Prostate gland (tissue), 2 donors: ENCODE measurements at regions not wholly inside any gene's neighbourhood (a gene's known extent, or its start where the extent isn't known, plus 50 kb on each side); places are given as distances from the start of the nearest gene placed in this dataset.

Source experiments
- DNase-seq: peaks from one replicate; pipeline ENCODE4 v3.0.0-alpha.2; 2019; ENCODE audit warnings: low spot score
- H3K27ac ChIP-seq, 2 donors: fragments of 200-600 bp; sonication (generic); 2 replicates each; pipeline ENCODE4 v1.5.1; 2017 to 2019
- H3K27me3 ChIP-seq: fragments of 200-600 bp; sonication (generic); replicated peaks from 2 replicates; pipeline ENCODE4 v1.5.1; 2019; ENCODE audit not compliant: insufficient read depth
- H3K36me3 ChIP-seq, 2 donors: fragments of 200-600 bp; sonication (generic); 1 replicate in 1 of 2; 2 replicates in 1 of 2; pipeline versions ENCODE4 v1.5.1 to v1.8.1; 2017 to 2019
- H3K4me1 ChIP-seq: fragments of 200-600 bp; sonication (generic); replicated peaks from 2 replicates; pipeline ENCODE4 v1.5.1; 2019
- H3K4me3 ChIP-seq, 2 donors: fragments of 200-600 bp; sonication (generic); 2 replicates each; pipeline ENCODE4 v1.5.1; 2017 to 2019
- H3K9me3 ChIP-seq: fragments of 200-600 bp; sonication (generic); 2 replicates; pipeline ENCODE4 v1.5.1; 2017
- POLR2A ChIP-seq: fragments of 450-650 bp; IDR thresholded peaks from one replicate; pipeline ENCODE4 v1.6.1; 2016; ENCODE audit warnings: antibody characterized with exemption, mild to moderate bottlenecking
- POLR2AphosphoS5 ChIP-seq: sonication (generic); formaldehyde crosslinking; IDR thresholded peaks from one replicate; pipeline ENCODE4 v1.6.1; 2017; ENCODE audit warnings: antibody characterized with exemption
- WGBS: methylation state at CpG from one replicate; pipeline ENCODE4 v1.1.5; 2018; 5-methylcytosine and 5-hydroxymethylcytosine counted together
- intact Hi-C: fragments of 100-400 bp; cut with DNase I; formaldehyde crosslinking; loops from one replicate; pipeline ENCODE4 v1.14.2; 2022
- TF ChIP-seq, protein P1 (sequence below), 4 experiments: fragments of 200-600 bp in 2 of 4; fragments of 450-650 bp in 2 of 4; sonication (generic) in 2 of 4; IDR thresholded peaks; 1 replicate in 3 of 4; 2 replicates in 1 of 4; pipeline ENCODE4 v1.5.1; 2016 to 2019; ENCODE audit warnings: antibody characterized with exemption in 4 of 4, mild to moderate bottlenecking in 2 of 4, moderate library complexity in 2 of 4

DNA sequence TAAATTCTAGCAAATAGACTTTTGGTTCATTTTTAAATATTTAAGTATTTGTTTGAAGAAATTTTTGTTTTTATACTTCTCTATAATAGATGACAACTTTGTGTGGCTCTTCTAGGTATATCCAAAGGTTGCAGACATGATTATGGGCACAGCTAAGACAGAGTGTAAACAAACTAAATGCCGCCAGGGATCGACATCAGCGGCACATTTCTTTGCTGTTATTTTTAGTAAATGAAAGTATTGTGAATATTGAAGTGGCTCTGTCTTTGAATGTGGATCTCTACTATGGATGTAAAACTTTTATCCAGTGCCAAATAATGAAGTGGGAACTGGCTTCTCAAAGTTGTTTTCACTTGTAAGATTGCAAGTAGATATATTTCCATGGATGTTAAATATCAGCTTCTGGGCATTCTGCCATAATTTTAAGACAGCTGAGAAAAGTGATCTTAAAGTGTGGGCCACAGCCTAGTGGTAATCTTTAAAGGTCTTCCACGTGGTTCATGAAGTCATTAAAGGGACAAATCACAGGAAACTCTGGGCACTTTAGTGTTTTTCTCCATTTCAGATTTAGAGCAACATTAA is 589.9 kb downstream of the ZNF608 start:
- intact Hi-C loops, result no loop called here
- 8% methylated on average over 4 of the region's 4 CpGs for WGBS
- TF ChIP-seq POLR2AphosphoS5 (peak; percentile 13), POLR2A (no peak)
- no peak for DNase-seq
- H3K9me3 ChIP-seq, result no peaks in the 10 kb centered on the region
- H3K27ac ChIP-seq, result no peak overlapping the region
- no peaks in the 10 kb centered on the region for H3K36me3 ChIP-seq
- H3K4me1 ChIP-seq, result no peaks in the 10 kb centered on the region
- no peaks in the 10 kb centered on the region for H3K27me3 ChIP-seq
- no peak overlapping the region for H3K4me3 ChIP-seq

DNA sequence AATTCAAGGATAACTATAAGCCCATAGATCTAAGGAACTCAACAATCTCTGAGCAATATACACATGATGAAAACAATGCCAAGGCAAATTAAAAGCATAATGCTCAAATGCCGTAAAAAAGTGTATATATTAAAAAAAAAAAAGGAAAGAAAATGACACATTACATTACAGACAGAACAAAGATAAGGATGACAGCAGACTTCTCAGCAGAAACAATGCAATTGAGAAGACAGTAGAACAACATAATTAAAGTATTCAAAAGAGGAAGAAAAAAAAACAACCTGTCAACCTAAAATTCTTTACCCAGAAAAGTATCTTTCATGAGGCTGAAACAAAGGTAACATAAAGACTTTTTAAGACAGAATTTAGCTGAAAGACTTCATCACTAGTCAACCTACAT is 591.7 kb downstream of the ZNF608 start:
- no peak overlapping the region for H3K27ac ChIP-seq
- H3K36me3 ChIP-seq, result no peaks in the 10 kb centered on the region
- 0% methylated on average over 1 of the region's 1 CpG for WGBS
- no peaks in the 10 kb centered on the region for H3K4me1 ChIP-seq
- no peaks in the 10 kb centered on the region for H3K27me3 ChIP-seq
- intact Hi-C loops, result no loop called here
- no peak for DNase-seq
- H3K4me3 ChIP-seq, result no peak overlapping the region
- H3K9me3 ChIP-seq, result no peaks in the 10 kb centered on the region
- TF ChIP-seq POLR2A (no peak), POLR2AphosphoS5 (no peak)
- TF ChIP-seq, protein P1, sequence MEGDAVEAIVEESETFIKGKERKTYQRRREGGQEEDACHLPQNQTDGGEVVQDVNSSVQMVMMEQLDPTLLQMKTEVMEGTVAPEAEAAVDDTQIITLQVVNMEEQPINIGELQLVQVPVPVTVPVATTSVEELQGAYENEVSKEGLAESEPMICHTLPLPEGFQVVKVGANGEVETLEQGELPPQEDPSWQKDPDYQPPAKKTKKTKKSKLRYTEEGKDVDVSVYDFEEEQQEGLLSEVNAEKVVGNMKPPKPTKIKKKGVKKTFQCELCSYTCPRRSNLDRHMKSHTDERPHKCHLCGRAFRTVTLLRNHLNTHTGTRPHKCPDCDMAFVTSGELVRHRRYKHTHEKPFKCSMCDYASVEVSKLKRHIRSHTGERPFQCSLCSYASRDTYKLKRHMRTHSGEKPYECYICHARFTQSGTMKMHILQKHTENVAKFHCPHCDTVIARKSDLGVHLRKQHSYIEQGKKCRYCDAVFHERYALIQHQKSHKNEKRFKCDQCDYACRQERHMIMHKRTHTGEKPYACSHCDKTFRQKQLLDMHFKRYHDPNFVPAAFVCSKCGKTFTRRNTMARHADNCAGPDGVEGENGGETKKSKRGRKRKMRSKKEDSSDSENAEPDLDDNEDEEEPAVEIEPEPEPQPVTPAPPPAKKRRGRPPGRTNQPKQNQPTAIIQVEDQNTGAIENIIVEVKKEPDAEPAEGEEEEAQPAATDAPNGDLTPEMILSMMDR (IDR thresholded peaks at IDR 0.05), result no peak

DNA sequence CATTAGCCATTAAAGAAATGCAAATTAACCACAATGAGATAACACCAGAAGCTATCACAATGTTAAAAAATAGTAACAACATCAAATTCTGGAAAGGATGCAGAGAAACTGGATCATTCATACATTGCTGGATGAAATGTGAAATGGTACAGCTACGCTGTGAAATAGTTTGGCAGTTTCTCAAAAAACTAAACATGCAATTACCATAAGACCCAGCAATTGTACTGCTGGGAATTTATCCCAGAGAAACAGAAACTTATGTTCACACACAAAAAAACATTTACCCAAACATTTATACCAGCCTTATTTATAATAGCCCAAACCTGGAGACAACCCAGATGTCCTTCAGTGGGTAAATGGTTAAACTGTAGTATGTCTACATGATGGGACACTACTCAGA is 592.9 kb downstream of the ZNF608 start:
- Histone ChIP-seq H3K4me1 (no peaks in the 10 kb centered on the region), H3K27ac (no peak overlapping the region), H3K4me3 (no peak overlapping the region), H3K9me3 (no peaks in the 10 kb centered on the region), H3K27me3 (no peaks in the 10 kb centered on the region), H3K36me3 (no peaks in the 10 kb centered on the region)
- DNase-seq, result no peak
- intact Hi-C loops, result no loop called here
- WGBS, result 97% methylated on average over 1 of the region's 1 CpG
- no peak for TF ChIP-seq POLR2AphosphoS5
- TF ChIP-seq POLR2A, result no peak
- TF ChIP-seq, protein P1 (IDR thresholded peaks at IDR 0.05), result no peak

DNA sequence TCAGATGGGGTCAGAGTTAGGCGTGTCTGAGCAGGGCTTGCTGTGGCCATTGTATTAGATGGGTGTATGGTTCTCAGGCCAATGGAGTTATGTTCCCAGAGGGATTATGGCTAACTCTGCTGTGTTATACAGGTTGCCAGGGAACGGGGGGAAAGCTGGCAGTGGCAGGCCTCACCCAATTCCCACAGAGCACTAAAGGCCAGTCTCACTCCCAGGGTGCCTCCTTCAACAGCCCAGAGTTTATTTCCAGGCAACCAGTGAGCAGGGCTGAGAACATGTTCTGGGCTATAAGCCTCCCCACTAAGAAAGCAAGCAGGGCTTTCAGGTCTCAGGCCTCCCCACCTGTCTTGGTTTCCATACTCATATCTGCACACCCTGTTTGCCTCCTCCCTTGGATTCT is 597.9 kb downstream of the ZNF608 start:
- no peak for TF ChIP-seq POLR2A
- TF ChIP-seq, protein P1 (IDR thresholded peaks at IDR 0.05), result no peak
- TF ChIP-seq POLR2AphosphoS5, result no peak
- Histone ChIP-seq H3K36me3 (no peaks in the 10 kb centered on the region), H3K27ac (no peak overlapping the region), H3K27me3 (no peaks in the 10 kb centered on the region), H3K4me1 (no peaks in the 10 kb centered on the region), H3K4me3 (no peak overlapping the region), H3K9me3 (no peaks in the 10 kb centered on the region)
- DNase-seq, result no peak
- 96% methylated on average over 2 of the region's 2 CpGs for WGBS
- intact Hi-C loops, result no loop called here

DNA sequence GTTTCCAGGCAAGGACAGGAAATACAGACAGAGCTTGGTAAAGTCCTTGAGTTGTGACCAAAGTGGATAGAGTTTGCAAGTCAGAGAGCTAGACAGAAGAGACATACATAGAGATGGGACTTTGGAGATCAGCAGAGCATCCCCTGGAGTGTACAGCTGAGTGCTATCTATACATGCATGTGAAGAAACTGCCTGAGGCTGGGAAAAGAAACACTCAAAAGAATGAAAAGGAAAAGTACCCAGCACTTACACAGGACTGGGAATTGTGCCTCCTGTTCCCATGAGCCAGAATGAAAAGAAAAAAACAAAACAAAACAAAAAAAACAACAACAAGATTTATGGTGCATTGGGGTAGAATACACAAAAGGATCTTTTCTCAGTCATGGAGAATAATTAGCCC is 606.4 kb downstream of the ZNF608 start:
- no peak overlapping the region for H3K4me3 ChIP-seq
- no peak for TF ChIP-seq POLR2A
- no peaks in the 10 kb centered on the region for H3K27me3 ChIP-seq
- no peak for DNase-seq
- H3K27ac ChIP-seq, result no peak overlapping the region
- H3K9me3 ChIP-seq, result no peaks in the 10 kb centered on the region
- intact Hi-C loops, result no loop called here
- H3K4me1 ChIP-seq, result no peaks in the 10 kb centered on the region
- no peaks in the 10 kb centered on the region for H3K36me3 ChIP-seq

DNA sequence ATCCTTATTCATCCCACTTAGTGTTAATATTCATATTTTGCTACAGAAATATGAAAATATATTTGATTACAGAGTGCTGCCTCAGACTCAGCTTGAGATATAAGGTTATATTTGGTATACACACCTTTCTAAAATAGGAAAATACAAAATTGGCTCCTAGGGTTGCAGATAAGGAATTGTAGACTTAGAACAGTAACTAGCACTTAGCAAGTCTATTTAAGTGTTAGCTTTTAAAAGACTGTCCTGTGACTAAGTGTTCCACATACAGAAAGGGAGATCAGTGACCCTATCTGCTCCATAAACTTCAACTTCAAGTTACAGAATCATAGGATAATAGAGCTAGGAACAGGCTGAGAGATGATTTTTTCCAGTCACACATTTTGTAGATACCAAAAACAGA is 607.0 kb downstream of the ZNF608 start:
- intact Hi-C loops, result no loop called here
- Histone ChIP-seq H3K4me3 (no peak overlapping the region), H3K27me3 (no peaks in the 10 kb centered on the region), H3K9me3 (no peaks in the 10 kb centered on the region), H3K27ac (no peak overlapping the region), H3K4me1 (no peaks in the 10 kb centered on the region), H3K36me3 (no peaks in the 10 kb centered on the region)
- DNase-seq, result no peak
- TF ChIP-seq POLR2A, result no peak
- TF ChIP-seq, protein P1 (IDR thresholded peaks at IDR 0.05), result no peak
- TF ChIP-seq POLR2AphosphoS5, result no peak
